Right renal pelvis (tissue), 4 donors: ENCODE measurements at regions not wholly inside any gene's neighbourhood (a gene's known extent, or its start where the extent isn't known, plus 50 kb on each side); places are given as distances from the start of the nearest gene placed in this dataset.
"Not testable (repeated sequence)": the region's sequence is repeated elsewhere in the genome, so short reads cannot be mapped to it uniquely, and the experiment has no call there.

ENCODE experiments used
- DNase-seq, 4 donors: peaks; one replicate each; pipeline ENCODE4 v3.0.0-alpha.2; 2013; ENCODE audit warnings: low read depth in 4 of 4, low spot score in 3 of 4, missing footprints in 1 of 4

GRCh38 chr17:79560527-79560926 is 50.3 kb downstream of the RBFOX3 start:
- no peak for DNase-seq

GRCh38 chr17:79559111-79559887 is 51.6 kb downstream of the RBFOX3 start:
- no peak for DNase-seq

GRCh38 chr17:79558091-79558900 is 52.6 kb downstream of the RBFOX3 start:
- no peak for DNase-seq

- DNase-seq: no peak
Observed at GRCh38 chr17:79557276-79558090, 53.4 kb downstream of the RBFOX3 start.

GRCh38 chr17:79556271-79556670 is 54.6 kb downstream of the RBFOX3 start:
- no peak for DNase-seq

- no peak for DNase-seq
Observed at GRCh38 chr17:79555543-79555942, 55.3 kb downstream of the RBFOX3 start.

GRCh38 chr17:79554346-79554745 is 56.5 kb downstream of the RBFOX3 start:
- not testable (repeated sequence) for DNase-seq

GRCh38 chr17:79552824-79553223 is 58.0 kb downstream of the RBFOX3 start:
- DNase-seq: no peak

- no peak for DNase-seq
Observed at GRCh38 chr17:79552405-79552804, 58.4 kb downstream of the RBFOX3 start.

- no peak for DNase-seq
Observed at GRCh38 chr17:79549141-79549915, 61.5 kb downstream of the RBFOX3 start.

- no peak for DNase-seq
Observed at GRCh38 chr17:79548116-79548515, 62.7 kb downstream of the RBFOX3 start.

GRCh38 chr17:79547586-79547985 is 63.3 kb downstream of the RBFOX3 start:
- DNase-seq: no peak

GRCh38 chr17:79547171-79547570 is 63.7 kb downstream of the RBFOX3 start:
- DNase-seq: not testable (repeated sequence)

GRCh38 chr17:79546386-79546785 is 64.5 kb downstream of the RBFOX3 start:
- no peak for DNase-seq

- DNase-seq: no peak
Observed at GRCh38 chr17:79545251-79546005, 65.4 kb downstream of the RBFOX3 start.

- DNase-seq: no peak
Observed at GRCh38 chr17:79544142-79544914, 66.5 kb downstream of the RBFOX3 start.

- peak in 1 of 4 donors; percentile 33 for DNase-seq
Observed at GRCh38 chr17:79543531-79543930, 67.3 kb downstream of the RBFOX3 start.

- no peak for DNase-seq
Observed at GRCh38 chr17:79542718-79543117, 68.1 kb downstream of the RBFOX3 start.
